H1 (cell line): ENCODE measurements at regions not wholly inside any gene's neighbourhood (a gene's known extent, or its start where the extent isn't known, plus 50 kb on each side); places are given as distances from the start of the nearest gene placed in this dataset.

Experiments used
- CTCF ChIA-PET: fragments of 300-600 bp; sonication (Branson Sonifier 250); formaldehyde crosslinking; loops from one replicate; lab custom pipeline; 2021; ENCODE audit not compliant: partially characterized antibody; lab: Charles Lee
- POLR2A ChIA-PET: fragments of 300-600 bp; sonication (Branson Sonifier 250); formaldehyde crosslinking; loops from one replicate; lab custom pipeline; 2021; ENCODE audit warnings: inconsistent platforms; ENCODE audit not compliant: partially characterized antibody; lab: Charles Lee
- DNase-seq, 2 experiments: peaks; one replicate each; pipeline versions ENCODE4 v3.0.0 to v3.0.0-alpha.2; 2010 to 2022; ENCODE audit warnings: low spot score in 2 of 2, low read depth in 1 of 2, mixed read lengths in 1 of 2
- FAIRE-seq: peaks from 2 replicates; lab custom pipeline; 2011; peaks lifted over from hg19 to GRCh38; lab: Jason Lieb, UNC
- H2AFZ ChIP-seq: 2 replicates; pipeline ENCODE4 v1.8.1; 2012; ENCODE audit warnings: low read length, inconsistent platforms
- H2AK5ac ChIP-seq: 2 replicates; pipeline ENCODE4 v1.6.1; 2013; ENCODE audit warnings: low read depth, low read length
- H2BK120ac ChIP-seq: replicated peaks from 2 replicates; pipeline ENCODE3; 2013; ENCODE audit warnings: low read depth, low read length, inconsistent platforms
- H2BK12ac ChIP-seq: 2 replicates; pipeline ENCODE4 v1.6.1; 2013; ENCODE audit warnings: low read depth, low read length
- H2BK15ac ChIP-seq: 2 replicates; pipeline ENCODE4 v1.6.1; 2013; ENCODE audit warnings: low read length
- H2BK20ac ChIP-seq: 2 replicates; pipeline ENCODE4 v1.6.1; 2013; ENCODE audit warnings: low read length
- H2BK5ac ChIP-seq: 2 replicates; pipeline ENCODE4 v1.6.1; 2013; ENCODE audit warnings: low read depth, low read length
- H3K14ac ChIP-seq: 2 replicates; pipeline ENCODE4 v1.6.1; 2013; ENCODE audit warnings: inconsistent platforms; ENCODE audit not compliant: insufficient read length
- H3K18ac ChIP-seq: 2 replicates; pipeline ENCODE4 v1.6.1; 2013; ENCODE audit warnings: low read length; ENCODE audit errors: extremely low read depth
- H3K23ac ChIP-seq: 2 replicates; pipeline ENCODE4 v1.6.1; 2013; ENCODE audit warnings: inconsistent platforms; ENCODE audit not compliant: insufficient read length
- H3K23me2 ChIP-seq: 2 replicates; pipeline ENCODE4 v1.6.1; 2013; ENCODE audit warnings: low read depth, low read length
- H3K27ac ChIP-seq: 2 replicates; pipeline ENCODE4 v1.6.1; 2011; ENCODE audit warnings: low read depth, low read length, inconsistent platforms
- H3K27me3 ChIP-seq, 4 experiments: replicated peaks in 1 of 4; 1 replicate in 1 of 4; 2 replicates in 3 of 4; pipeline versions ENCODE4 v1.6.1 to v1.8.1; 2011 to 2013; ENCODE audit warnings: low read length in 3 of 4, mild to moderate bottlenecking in 3 of 4, inconsistent platforms in 2 of 4, mixed read lengths in 2 of 4, moderate library complexity in 1 of 4; ENCODE audit not compliant: control insufficient read depth in 3 of 4, insufficient read depth in 3 of 4; ENCODE audit errors: extremely low read depth in 1 of 4
- H3K36me3 ChIP-seq, 4 experiments: 2 replicates each; pipeline versions ENCODE4 v1.6.1 to v1.8.1; 2011 to 2013; ENCODE audit warnings: mild to moderate bottlenecking in 4 of 4, low read length in 3 of 4, moderate library complexity in 2 of 4, control low read depth in 1 of 4, inconsistent platforms in 1 of 4; ENCODE audit not compliant: insufficient read depth in 4 of 4, control insufficient read depth in 2 of 4
- H3K4ac ChIP-seq: replicated peaks from 2 replicates; pipeline ENCODE3; 2013; ENCODE audit warnings: low read length, low read depth, mixed read lengths, inconsistent platforms; ENCODE audit not compliant: insufficient read length
- H3K4me1 ChIP-seq, 4 experiments: replicated peaks in 1 of 4; 1 replicate in 1 of 4; 2 replicates in 3 of 4; pipeline versions ENCODE4 v1.6.1 to v1.8.1; 2011 to 2013; ENCODE audit warnings: low read length in 3 of 4, inconsistent platforms in 2 of 4, mixed read lengths in 1 of 4; ENCODE audit not compliant: insufficient read depth in 4 of 4, control insufficient read depth in 3 of 4
- H3K4me2 ChIP-seq, 2 experiments: 2 replicates each; pipeline versions ENCODE4 v1.6.1 to v1.8.1; 2011 to 2013; ENCODE audit warnings: low read depth in 2 of 2, low read length in 2 of 2, control low read depth in 1 of 2, inconsistent platforms in 1 of 2, mild to moderate bottlenecking in 1 of 2; ENCODE audit not compliant: insufficient read depth in 1 of 2
- H3K4me3 ChIP-seq, 4 experiments: fragments of 200-600, 300-600 bp in 1 of 4; sonication (generic), shearing (Covaris generic), sonication (Bioruptor Twin) in 1 of 4; 2 replicates each; pipeline versions ENCODE4 v1.5.1 to v1.8.1; 2011 to 2016; ENCODE audit warnings: low read length in 4 of 4, low read depth in 3 of 4, control low read depth in 2 of 4, inconsistent platforms in 2 of 4, mild to moderate bottlenecking in 2 of 4, mixed read lengths in 1 of 4, moderate library complexity in 1 of 4; ENCODE audit not compliant: insufficient read depth in 2 of 4; ENCODE audit errors: extremely low read depth in 1 of 4
- H3K56ac ChIP-seq: replicated peaks from 2 replicates; pipeline ENCODE3; 2013; ENCODE audit warnings: low read depth, mild to moderate bottlenecking, mixed read lengths, low read length, inconsistent platforms; ENCODE audit not compliant: insufficient read length
- H3K79me1 ChIP-seq: 2 replicates; pipeline ENCODE4 v1.6.1; 2013; ENCODE audit warnings: low read depth, low read length, control low read depth
- H3K79me2 ChIP-seq, 2 experiments: 2 replicates each; pipeline versions ENCODE4 v1.6.1 to v1.8.1; 2012 to 2013; ENCODE audit warnings: low read length in 2 of 2, mild to moderate bottlenecking in 2 of 2, inconsistent platforms in 1 of 2; ENCODE audit not compliant: insufficient read depth in 2 of 2, control insufficient read depth in 1 of 2
- H3K9ac ChIP-seq, 4 experiments: replicated peaks in 1 of 4; 1 replicate in 1 of 4; 2 replicates in 3 of 4; pipeline versions ENCODE4 v1.6.1 to v1.8.1; 2011 to 2013; ENCODE audit warnings: low read depth in 3 of 4, low read length in 3 of 4, control low read depth in 2 of 4, mild to moderate bottlenecking in 2 of 4, moderate library complexity in 2 of 4, inconsistent platforms in 1 of 4; ENCODE audit errors: extremely low read depth in 1 of 4
- H3K9me3 ChIP-seq, 2 experiments: 2 replicates each; pipeline versions ENCODE4 v1.6.1 to v1.8.1; 2012 to 2013; ENCODE audit warnings: mild to moderate bottlenecking in 2 of 2, moderate library complexity in 2 of 2, control low read depth in 1 of 2, inconsistent platforms in 1 of 2, low read depth in 1 of 2, low read length in 1 of 2, mixed read lengths in 1 of 2; ENCODE audit not compliant: insufficient read depth in 2 of 2
- H4K20me1 ChIP-seq, 2 experiments: replicated peaks in 1 of 2; 2 replicates each; pipeline versions ENCODE3 to v1.8.1; 2011 to 2013; ENCODE audit warnings: inconsistent platforms in 2 of 2, low read length in 2 of 2, mild to moderate bottlenecking in 1 of 2; ENCODE audit not compliant: insufficient read depth in 2 of 2, control insufficient read depth in 1 of 2
- H4K5ac ChIP-seq: 2 replicates; pipeline ENCODE4 v1.6.1; 2013; ENCODE audit warnings: low read length, low read depth, mixed read lengths, inconsistent platforms; ENCODE audit not compliant: insufficient read length
- H4K8ac ChIP-seq: 2 replicates; pipeline ENCODE4 v1.8.0; 2013; ENCODE audit warnings: mild to moderate bottlenecking, moderate library complexity, low read length, inconsistent platforms; ENCODE audit not compliant: insufficient read depth; ENCODE audit errors: extremely low read depth
- H4K91ac ChIP-seq: replicated peaks from 2 replicates; pipeline ENCODE3; 2013; ENCODE audit warnings: low read length, mixed read lengths, inconsistent platforms; ENCODE audit not compliant: insufficient read length
- CBX5 ChIP-seq: fragments of 300-800, 300-1000 bp; sonication (generic); IDR thresholded peaks from 2 replicates; pipeline ENCODE4 v1.7.1; 2016; ENCODE audit warnings: antibody characterized with exemption, low read length, low read depth
- CBX8 ChIP-seq: fragments of 300-800, 300-1000 bp; sonication (generic); IDR thresholded peaks from 2 replicates; pipeline ENCODE4 v1.7.1; 2016; ENCODE audit warnings: low read depth, low read length, borderline replicate concordance
- CHD2 ChIP-seq: IDR thresholded peaks from 2 replicates; pipeline ENCODE4 v1.6.1; 2012; ENCODE audit warnings: low read length, improper control_type of control experiment
- CTBP2 ChIP-seq: IDR thresholded peaks from 2 replicates; pipeline ENCODE4 v1.7.0; 2011; ENCODE audit warnings: borderline replicate concordance, mild to moderate bottlenecking, moderate library complexity, mixed read lengths, low read length; ENCODE audit not compliant: insufficient read depth, insufficient read length
- CTCF ChIP-seq, 3 experiments: IDR thresholded peaks; 1 replicate in 2 of 3; 2 replicates in 1 of 3; pipeline versions ENCODE4 v1.5.1 to v1.6.1; 2011; ENCODE audit warnings: low read length in 3 of 3, mild to moderate bottlenecking in 3 of 3, inconsistent platforms in 2 of 3, low read depth in 1 of 3, moderate library complexity in 1 of 3; ENCODE audit not compliant: insufficient read depth in 1 of 3; ENCODE audit errors: control extremely low read depth in 1 of 3
- EGR1 ChIP-seq: IDR thresholded peaks from 2 replicates; pipeline ENCODE4 v1.6.1; 2011; ENCODE audit warnings: low read depth, low read length, borderline replicate concordance
- EP300 ChIP-seq, 2 experiments: IDR thresholded peaks; 1 replicate in 1 of 2; 2 replicates in 1 of 2; pipeline ENCODE4 v1.6.1; 2011 to 2012; ENCODE audit warnings: low read depth in 2 of 2, low read length in 2 of 2, mild to moderate bottlenecking in 2 of 2, borderline replicate concordance in 1 of 2, inconsistent platforms in 1 of 2, moderate library complexity in 1 of 2
- GTF2F1 ChIP-seq: IDR thresholded peaks from 2 replicates; pipeline ENCODE4 v1.6.1; 2012; ENCODE audit warnings: low read depth, low read length, improper control_type of control experiment, borderline replicate concordance
- POU5F1 ChIP-seq: IDR thresholded peaks from 2 replicates; pipeline ENCODE4 v1.6.1; 2011; ENCODE audit warnings: low read depth, mild to moderate bottlenecking, low read length, moderate library complexity
- TAF7 ChIP-seq: optimal IDR thresholded peaks from 2 replicates; pipeline ENCODE3; 2011; ENCODE audit warnings: low read depth, mild to moderate bottlenecking, inconsistent platforms, low read length, moderate library complexity, borderline replicate concordance
- TBP ChIP-seq: IDR thresholded peaks from 2 replicates; pipeline ENCODE4 v1.6.1; 2011; ENCODE audit warnings: low read depth, low read length, improper control_type of control experiment
- WGBS, 2 experiments: shearing (Covaris generic) in 1 of 2; methylation state at CpG; one replicate each; pipeline versions ENCODE4 v1.1.6 to v1.1.7; 2013 to 2015; ENCODE audit warnings: low lambda C conversion rate in 2 of 2, mixed read lengths in 2 of 2, inconsistent platforms in 1 of 2, low coverage in 1 of 2, missing lambda C conversion rate in 1 of 2; ENCODE audit not compliant: insufficient replicate concordance in 2 of 2, insufficient coverage in 1 of 2, insufficient read length in 1 of 2; ENCODE audit errors: extremely low coverage in 1 of 2, missing lambda C conversion rate in 1 of 2; 5-methylcytosine and 5-hydroxymethylcytosine counted together

- Histone ChIP-seq H3K27me3 (no peaks in the 10 kb centered on the region), H2BK15ac (no peak overlapping the region), H4K91ac (no peak overlapping the region), H3K23ac (no peak overlapping the region), H2AK5ac (no peak overlapping the region), H3K23me2 (no peaks in the 10 kb centered on the region), H3K4ac (no peak overlapping the region), H3K18ac (no peak overlapping the region), H3K9ac (no peak overlapping the region), H4K20me1 (no peaks in the 10 kb centered on the region), H3K79me2 (no peaks in the 10 kb centered on the region), H3K9me3 (no peaks in the 10 kb centered on the region), H3K56ac (no peak overlapping the region), H3K36me3 (no peaks in the 10 kb centered on the region), H3K4me2 (no peak overlapping the region), H3K14ac (no peak overlapping the region), H2BK5ac (no peak overlapping the region), H2AFZ (no peak overlapping the region), H4K8ac (no peak overlapping the region), H2BK20ac (no peak overlapping the region), H3K4me3 (no peak overlapping the region), H3K79me1 (no peaks in the 10 kb centered on the region), H4K5ac (no peak overlapping the region), H3K27ac (no peak overlapping the region), H2BK120ac (no peak overlapping the region), H3K4me1 (no peaks in the 10 kb centered on the region), H2BK12ac (no peak overlapping the region)
- WGBS, 2 experiments = 87% methylated on average over 2 of the region's 3 CpGs; no CpG with 5 or more reads in 1 of the 2 experiments
- ChIA-PET POLR2A (no interaction called here), CTCF (no interaction called here)
- no peak for DNase-seq
- FAIRE-seq = no peak
- no peak for TF ChIP-seq TBP
- no peak for TF ChIP-seq POU5F1
- no peak for TF ChIP-seq CTBP2
- no peak for TF ChIP-seq CBX8
- TF ChIP-seq CHD2 = no peak
- TF ChIP-seq CBX5 = no peak
- no peak for TF ChIP-seq EGR1
- no peak for TF ChIP-seq EP300 (IDR thresholded peaks at IDR 0.05; ENCODE audit: borderline replicate concordance in 1 of 2, low read depth in 2 of 2, low read length in 2 of 2)
- TF ChIP-seq GTF2F1 = no peak
- no peak for TF ChIP-seq TAF7
- no peak for TF ChIP-seq CTCF (IDR thresholded peaks at IDR 0.05; ENCODE audit: control extremely low read depth in 1 of 3, insufficient read depth in 1 of 3, low read depth in 1 of 3, low read length in 3 of 3)
These were observed 142.8 kb upstream of the EOLA2 start for GRCh38 chrX:150081076-150081475.
